ELF-1 (cell line): ENCODE measurements at regions not wholly inside any gene's neighbourhood (a gene's known extent, or its start where the extent isn't known, plus 50 kb on each side); places are given as distances from the start of the nearest gene placed in this dataset.
"Not testable (repeated sequence)": the region's sequence is repeated elsewhere in the genome, so short reads cannot be mapped to it uniquely, and the experiment has no call there.

Experiments used
- DNase-seq: peaks from one replicate; pipeline ENCODE4 v3.0.0-alpha.2; 2016; ENCODE audit warnings: low read depth, low spot score

DNA sequence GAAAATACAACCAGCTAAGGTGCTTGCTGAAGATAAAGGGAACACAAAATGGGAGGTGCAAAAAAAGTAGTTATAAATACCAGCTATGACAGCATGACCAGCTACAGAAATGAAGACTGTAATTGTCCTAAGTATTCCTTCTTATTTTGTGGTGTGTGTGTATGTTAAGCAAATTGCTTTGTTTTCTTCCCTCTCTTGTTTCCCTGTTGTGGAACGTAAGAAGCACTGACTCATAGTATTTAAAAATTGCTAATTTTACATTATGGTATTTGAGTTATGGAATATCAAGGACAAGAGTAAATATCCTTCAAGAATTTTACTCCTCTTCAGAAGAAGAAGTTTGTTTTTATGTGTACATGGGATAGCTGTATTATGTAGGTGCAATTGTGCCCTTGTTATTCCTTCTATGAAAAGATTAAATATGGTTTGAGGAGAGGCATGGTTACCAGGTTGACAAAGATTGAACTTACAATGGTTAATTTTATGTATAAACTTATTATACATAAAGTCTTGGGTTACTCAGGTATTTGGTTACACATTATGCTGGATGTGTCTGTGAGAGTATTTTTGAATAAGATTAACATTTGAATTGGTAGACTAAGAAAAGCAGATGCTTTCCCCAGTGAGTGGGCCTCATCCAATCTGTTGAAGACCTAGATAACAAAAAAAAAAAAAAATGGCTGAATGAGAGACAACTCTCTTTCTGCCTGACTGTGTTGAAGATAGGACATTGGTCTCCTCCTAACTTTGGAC is 1132.1 kb upstream of the ALCAM start:
- DNase-seq = no peak

DNA sequence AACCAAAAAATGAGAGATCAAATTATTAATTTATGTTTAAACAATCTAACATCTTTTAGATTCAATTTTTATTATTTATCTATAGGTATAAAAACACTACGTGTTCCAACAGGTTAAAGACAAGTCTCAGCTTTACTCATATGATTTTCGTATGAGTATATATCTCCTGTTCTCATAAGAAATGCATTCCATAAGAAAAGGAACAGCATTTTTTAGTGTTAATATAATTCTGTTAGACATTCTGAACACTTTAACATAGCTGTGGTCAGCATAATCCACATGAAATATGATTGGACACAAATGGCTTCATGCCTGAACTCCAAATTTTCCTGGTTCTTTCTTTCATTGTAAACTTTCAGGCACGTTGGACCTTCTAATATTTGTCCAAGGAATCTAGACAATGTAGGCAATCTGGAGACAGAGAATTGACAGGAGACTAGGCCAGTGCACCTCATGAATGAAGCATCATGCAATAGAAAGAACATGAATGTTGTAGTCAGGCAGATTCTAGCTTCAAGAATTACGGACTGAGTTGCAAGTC is 1122.0 kb upstream of the ALCAM start:
- DNase-seq = no peak

DNA sequence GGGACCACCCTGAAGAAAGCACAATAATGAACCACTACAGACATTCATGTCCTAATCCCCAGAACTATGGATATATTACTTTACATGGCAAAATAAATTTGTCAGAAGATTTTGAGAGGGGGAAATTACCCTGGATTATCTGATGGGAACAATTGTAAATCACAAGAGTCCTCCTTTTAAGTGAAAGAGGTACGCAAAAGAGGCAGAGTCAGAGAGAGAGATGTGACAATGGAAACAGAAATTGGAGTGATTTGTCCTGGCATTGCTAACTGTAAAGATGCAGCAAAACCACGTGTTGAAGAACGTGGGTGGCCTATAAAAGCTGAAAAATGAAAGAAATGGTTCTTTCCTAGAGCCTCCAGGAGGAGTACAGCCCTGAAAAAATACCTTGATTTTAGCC is 1121.4 kb upstream of the ALCAM start:
- DNase-seq = no peak

DNA sequence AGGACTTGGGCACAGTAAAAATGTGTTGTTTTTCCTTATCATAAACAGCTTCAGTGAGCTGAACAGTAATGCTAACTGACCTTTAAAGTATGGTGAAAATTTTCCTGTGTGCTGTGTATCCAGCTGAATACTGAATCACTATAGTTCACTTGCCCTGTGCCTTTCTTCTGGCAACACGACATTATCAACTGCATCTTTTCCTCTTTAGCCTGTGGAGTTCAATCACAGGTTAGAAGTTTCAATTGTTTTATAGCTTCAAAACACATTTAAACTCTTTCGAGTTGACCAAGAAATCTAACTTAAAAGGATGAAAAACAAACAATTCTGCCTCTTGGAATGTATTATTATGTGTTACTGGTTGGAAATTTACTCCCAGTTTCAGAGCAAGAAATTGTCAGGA is 1120.7 kb upstream of the ALCAM start:
- no peak for DNase-seq

DNA sequence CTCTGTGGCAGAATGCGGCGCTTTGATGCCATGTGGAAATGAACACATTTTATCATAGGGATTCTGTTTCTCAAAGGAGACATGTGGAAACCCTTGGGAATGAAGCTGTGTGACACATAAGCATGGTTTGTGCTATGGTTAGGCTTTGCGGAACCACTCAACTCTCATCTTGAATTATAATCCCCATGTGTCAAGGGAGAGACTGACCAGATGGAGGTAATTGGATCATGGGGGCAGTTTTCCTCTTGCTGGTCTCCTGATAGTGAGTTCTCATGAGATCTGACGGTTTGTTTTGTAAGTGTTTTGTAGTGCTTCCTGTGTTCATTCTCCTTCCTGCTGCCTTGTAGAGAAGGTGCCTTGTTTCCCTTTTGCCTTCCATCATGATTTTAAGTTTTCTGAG is 1109.2 kb upstream of the ALCAM start:
- no peak for DNase-seq

DNA sequence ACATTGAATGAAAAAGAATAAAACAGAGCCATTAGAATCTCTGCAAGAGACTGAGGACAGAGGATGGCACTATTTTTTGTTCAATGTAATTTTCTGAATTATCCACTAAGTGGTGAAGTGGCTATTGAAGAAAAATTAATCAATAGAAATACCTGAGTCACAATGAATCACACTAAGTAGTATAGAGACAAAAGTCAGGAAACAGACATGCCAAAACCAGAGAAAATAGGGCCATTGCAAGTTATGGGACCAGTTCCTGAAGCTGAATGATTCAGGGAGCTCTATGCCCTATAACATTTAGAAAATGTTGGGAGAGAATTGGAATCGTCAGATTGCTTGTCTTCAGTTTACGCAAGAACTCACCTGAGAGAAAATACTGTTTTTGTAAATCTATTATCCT is 1103.2 kb upstream of the ALCAM start:
- no peak for DNase-seq

DNA sequence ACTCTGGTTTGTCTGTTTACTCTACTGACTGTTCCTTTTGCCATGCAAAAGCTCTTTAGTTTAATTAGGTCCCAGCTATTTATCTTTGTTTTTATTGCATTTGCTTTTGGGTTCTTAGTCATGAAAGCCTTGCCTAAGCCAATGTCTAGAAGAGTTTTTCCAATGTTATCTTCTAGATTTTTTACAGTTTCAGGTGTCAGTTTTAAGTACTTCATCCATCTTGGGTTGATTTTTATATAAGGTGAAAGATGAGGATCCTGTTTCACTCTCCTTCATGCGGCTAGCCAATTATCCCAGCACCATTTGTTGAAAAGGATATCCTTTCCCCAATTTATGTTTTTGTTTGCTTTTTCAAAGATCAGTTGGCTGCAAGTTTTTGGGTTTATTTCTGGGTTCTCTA is 1100.5 kb upstream of the ALCAM start:
- DNase-seq = not testable (repeated sequence)

DNA sequence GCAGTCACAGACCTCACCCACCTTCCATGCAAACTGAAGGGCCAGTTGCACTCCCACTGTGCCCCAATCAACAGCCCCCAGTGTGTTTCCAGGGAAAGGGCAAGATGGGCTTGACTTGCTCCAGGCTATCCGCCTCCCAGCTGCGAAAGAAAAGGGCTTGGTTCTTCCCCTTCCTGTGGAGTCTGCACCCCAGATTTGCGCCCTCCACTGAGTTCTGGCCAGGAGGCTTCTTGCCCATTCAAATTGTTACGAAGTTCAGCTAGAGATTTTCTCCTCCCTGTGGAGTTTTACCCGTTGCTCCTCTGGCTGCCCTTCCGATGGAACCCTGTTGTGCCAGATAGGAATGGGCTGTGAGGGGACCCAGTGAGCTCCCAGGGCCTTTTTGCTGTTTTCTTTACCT is 1096.9 kb upstream of the ALCAM start:
- no peak for DNase-seq

DNA sequence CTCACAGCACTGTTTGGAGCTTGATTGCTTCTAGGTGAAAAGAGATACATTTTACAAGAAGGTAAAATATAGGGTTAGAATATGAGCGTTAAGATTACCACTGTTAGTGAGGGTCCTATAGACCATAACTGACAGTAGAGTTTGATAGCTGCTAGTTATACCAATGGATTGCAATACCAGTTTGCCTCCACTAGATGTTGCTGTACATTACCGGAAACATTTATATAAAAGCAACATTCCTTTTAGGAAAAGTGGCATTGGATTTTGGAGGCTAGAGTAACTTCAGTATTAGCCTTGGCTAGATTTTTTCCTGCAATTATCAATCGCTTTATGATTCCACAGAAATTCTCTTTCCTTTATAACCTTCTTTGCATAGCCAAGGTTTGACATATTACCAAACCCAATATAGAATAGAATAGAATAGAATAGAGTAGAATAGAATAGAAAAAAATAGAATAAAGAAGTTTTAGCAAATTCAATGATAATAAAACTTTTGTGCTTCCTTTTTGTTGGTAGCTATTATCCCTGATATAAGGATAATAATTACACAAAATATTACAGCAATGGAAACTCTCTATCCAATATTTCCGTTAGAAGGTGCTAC is 1093.6 kb upstream of the ALCAM start:
- DNase-seq = no peak

DNA sequence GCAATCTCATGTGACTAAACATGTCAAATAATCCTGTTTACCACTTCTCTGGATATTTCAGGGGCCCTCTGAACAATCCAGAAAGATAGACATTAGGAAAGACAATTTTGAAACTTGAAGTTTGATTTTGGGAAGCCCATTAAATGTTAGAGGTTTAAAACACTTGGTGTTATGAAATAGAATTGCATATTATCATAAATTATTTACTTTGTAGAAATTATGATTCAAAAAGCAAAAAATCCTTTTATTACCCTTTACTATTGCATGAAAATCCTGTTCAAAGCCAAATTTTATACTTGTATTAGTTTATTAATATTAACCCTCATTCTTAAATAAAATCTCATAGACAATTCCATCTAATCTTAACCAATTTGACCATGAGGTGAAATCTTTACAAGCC is 1091.5 kb upstream of the ALCAM start:
- no peak for DNase-seq

DNA sequence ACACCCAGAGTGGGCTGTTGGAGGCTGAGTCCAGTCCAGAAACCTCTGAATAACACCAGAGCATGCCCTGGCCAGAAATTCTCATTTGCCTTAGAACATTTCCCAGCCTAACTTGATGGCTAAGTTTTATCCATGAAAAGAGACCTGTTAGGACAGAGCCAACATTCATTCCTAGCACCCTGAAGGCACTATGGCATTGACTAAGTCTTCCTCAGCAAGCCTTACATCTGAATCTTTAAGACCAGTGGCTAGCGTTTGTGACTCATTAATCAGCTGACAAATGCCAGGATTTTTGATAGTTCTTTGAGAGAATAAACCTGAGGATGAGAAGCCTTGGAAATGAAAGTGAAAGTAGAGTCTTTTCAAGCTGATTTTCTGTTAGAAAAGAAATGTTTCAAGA is 1087.1 kb upstream of the ALCAM start:
- no peak for DNase-seq

DNA sequence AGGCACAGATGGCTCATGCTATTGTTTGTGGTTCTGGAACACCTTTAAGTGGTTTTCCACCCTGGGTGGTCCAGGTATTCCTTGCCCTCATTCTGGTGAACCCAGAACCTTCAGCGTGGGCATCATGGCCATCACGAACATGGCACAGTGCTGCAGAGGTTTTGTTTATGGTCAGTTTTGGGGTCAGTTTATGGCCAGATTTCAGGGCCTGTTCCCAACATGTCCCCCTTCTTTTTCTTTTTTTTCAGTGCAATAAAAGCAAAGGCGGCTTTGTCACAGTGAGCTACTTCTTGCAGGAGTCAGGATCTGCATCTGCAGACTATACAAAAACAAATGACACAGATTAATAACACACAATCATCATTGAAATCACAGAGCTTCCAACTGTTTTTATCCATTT is 1085.0 kb upstream of the ALCAM start:
- DNase-seq = no peak

DNA sequence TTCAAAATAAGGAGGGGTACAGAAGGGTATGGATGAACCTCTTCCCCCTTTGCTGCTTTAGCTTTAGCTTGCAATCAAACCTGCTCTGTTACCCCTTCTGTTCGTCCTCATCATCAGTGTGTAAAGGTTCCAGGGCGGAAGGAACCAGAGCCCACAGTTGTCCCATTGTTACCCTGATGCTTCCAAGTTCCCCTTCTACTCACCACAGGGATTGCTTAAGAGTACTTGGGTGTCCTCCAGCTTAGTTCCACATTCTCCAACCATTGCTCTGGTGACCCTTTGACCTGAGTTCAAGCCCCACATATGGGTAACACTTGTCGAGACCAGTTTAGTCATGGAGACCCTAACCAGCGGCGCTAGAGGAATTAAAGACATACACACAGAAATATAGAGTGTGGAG is 1080.1 kb upstream of the ALCAM start:
- DNase-seq = no peak

DNA sequence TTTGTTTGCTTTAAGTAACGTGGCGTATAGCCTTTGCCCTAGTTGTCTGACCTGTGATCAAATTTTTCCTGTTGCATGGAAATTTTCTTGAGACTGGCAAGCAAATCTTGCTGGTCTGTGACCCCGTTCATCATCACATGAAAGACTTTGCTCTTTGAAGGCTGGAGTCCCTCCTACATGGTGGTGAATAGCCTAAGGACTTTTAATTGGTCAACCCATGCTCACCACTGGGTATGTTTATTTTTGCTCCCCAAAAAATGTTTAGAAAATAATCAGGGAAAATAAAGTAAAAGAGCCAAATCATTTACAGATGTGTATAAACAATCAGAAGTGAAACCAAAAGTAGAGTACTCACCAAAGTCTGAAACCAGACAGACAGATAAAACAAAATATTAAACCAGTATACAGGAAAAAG is 1075.3 kb upstream of the ALCAM start:
- no peak for DNase-seq

DNA sequence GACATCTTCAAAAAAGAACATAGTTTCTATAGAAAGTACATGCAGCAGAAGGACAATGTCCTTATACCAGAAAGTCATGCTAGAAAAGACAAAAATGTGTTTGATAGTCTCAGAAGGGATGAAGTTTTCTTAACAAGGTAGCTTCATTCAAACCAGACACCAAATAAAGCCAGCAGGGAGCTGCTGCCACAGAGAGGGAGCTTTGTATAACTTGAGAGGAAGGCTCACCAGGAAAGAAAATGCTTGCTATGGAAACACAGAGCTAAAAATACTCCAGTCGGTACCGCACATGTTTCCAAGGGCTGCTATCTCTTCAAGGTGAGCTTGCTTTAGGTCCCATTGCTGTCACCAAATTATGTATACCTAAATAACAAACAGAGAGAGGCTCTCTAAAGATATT is 1074.8 kb upstream of the ALCAM start:
- peak; percentile 14 for DNase-seq

DNA sequence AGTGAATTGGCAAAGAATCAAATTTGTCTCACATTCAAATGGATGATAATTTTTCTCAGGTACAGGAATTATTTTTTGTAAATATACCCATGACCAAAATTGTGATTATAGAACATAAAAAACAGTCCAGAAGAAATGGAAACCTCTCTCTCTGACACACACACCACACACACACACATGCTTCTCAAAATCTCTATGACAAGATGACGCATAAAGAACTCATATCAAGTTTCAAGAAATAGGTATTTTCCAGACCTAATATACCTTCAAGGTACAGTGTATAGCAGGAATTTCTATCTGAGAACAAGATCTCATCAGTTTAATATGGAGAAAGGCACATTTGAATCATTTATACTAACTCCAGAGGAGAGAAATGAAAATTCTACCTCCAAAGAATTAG is 1069.1 kb upstream of the ALCAM start:
- no peak for DNase-seq

DNA sequence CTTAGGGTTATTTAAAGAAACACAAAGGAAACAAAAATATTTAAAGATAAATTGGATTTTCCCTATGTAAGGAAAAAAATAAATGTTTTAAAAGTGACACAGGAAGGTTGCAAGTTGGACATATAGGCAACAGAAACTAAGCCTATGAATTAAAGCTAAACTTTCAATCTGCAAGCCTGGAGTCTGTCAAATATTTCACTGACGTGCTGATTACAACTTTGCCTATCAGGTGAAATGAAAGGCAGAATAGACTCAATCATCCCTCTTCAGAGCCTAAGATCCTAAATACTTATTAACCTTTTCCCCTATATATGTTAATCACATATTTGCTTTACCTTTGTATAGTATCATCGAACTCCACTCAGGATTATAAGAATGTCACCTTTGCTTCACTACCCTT is 1068.0 kb upstream of the ALCAM start:
- no peak for DNase-seq

DNA sequence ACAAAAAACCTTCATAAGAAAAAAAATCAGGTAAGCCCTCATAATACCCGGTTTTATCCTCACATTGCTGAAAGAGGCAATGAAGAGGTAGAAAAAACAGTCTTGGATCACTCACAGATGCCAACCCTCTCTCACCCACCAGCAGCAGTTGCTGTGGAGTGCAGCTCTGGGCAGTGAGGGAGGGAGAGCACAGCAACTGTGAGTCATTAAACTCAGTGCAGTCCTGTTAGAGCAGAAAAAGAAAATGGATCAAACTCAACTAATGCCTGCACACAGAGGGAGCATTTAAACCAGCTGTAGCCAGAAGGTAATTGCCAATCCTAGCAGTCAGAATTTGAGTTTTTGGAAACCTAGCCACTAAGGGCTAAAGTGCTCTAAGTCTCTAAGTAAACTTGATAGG is 1050.6 kb upstream of the ALCAM start:
- no peak for DNase-seq

DNA sequence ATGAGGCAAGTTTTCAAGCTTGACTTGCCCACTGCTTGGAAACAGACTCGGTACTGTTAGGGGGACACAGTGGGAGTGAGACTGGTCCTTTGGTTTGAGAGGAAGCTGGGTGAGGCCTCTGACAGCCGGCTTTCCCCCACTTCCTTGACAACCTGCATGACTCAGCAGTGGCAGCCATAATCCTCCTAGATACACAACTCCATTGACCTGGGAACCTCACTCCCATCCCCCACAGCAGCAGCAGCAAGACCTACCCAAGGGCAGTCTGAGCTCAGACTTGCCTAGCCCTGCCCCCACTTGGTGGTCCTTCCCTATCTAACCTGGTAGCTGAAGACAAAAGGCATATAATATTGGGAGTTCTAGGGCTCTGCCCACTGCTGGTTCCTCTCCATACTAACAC is 1043.5 kb upstream of the ALCAM start:
- DNase-seq = peak; percentile 22

DNA sequence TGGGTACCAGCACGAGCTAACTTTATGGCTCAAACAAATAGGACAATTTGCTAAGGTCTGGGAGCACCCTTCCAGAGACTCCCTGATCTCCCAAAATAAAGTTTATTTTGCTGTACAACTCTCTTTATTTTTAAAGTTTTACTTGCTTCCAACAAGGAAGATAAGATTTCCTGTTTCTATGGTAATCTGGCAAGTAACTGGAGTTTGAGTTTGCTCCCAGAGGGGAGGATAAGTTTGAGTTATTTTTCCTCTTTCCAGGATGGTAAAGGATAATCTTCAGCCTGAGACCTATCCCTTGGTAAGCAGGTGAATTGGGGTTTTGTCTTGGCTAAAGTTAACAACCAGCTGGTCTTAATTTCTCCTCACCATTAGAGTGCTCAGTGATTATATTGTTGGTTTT is 1019.4 kb upstream of the ALCAM start:
- no peak for DNase-seq

DNA sequence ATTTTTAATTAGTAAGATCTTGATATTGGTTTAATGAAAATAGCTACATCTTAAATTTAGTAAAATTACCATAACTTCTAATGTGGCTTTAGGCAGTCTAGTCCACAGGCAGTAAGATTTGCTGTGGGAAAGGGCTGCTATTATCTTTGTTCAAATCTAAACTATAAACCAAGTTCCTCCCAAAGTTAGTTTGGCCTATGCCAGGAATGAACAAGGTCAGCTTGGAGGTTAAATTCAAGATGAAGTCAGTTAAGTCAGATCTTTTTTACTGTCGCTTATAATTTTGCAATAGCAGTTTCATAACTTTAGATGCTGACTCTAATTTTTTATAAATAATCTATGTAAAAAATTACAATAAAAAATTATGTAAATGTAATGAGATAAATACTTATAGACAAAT is 1016.9 kb upstream of the ALCAM start:
- DNase-seq = no peak

DNA sequence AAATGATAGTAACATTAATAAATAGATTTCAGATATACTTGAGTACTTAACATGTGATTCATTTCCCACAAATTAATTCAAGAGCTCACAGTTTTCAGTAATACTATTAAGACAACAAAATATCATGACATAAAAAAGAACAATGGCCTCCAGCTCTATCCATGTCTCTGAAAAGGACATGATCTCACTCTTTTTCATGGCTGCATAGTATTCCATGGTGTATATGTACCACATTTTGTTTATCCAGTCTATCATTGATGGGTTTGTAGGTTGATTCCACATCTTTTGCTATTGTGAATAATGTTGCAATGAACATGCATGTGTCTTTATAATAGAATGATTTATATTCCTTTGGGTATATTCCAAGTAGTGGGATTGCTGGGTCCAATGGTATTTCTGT is 1012.8 kb upstream of the ALCAM start:
- no peak for DNase-seq

DNA sequence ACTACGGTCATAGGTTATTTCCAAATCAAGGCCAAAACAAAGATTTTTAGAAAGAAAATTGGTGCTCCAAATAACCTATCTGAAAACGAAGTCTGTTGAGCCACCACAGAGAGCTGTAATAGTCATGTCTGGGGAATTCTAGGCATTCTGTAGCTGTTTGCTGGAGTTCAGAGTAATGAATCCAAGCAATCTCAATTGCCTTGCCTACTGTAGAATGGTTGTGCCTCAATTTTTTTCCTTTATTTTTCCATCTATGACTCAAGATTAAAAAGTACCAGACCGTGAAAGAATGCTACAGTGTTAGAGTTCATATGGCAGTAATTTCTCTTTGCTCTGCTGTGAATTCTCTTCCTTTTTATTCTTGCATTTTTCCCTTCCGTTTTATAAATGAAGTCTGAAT is 1007.2 kb upstream of the ALCAM start:
- no peak for DNase-seq

DNA sequence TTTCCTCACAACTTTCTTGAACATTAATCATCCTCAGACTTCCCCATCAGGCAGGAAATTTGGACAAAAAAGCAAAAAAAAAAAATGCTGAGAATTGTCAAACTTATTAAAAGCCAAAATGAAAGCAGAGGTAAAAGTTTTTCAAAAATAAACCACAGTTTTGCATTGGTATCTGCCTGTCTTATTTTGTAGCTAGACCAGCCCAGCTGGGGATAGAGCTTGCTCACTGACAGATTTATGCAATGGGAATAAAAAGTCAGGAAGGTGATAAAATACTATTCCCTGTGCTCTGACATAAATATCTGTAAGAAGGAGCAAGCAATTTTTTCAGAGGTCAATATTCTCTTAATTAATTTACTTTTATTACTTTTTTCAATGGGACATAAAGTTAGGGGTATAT is 1006.7 kb upstream of the ALCAM start:
- no peak for DNase-seq
